ENCODE measurements at regions not wholly inside any gene's neighbourhood (a gene's known extent, or its start where the extent isn't known, plus 50 kb on each side); places are given as distances from the start of the nearest gene placed in this dataset.
"Not testable (repeated sequence)": the region's sequence is repeated elsewhere in the genome, so short reads cannot be mapped to it uniquely, and the experiment has no call there.

GRCh38 chr3:20370273-20371063, 184.5 kb upstream of the SGO1 start:
- not testable (repeated sequence) for DNase-seq, H3K27me3 Mint-ChIP-seq, H3K36me3 Mint-ChIP-seq, H3K27ac Mint-ChIP-seq, H3K4me1 Mint-ChIP-seq, H3K9me3 Mint-ChIP-seq, H3K4me3 Mint-ChIP-seq

- Mint-ChIP-seq H3K27me3 (no peaks in the 10 kb centered on the region), H3K9me3 (peaks cover 7% of the 10 kb centered on the region), H3K27ac (no peak overlapping the region), H3K4me3 (no peak overlapping the region), H3K36me3 (peaks cover 23% of the 10 kb centered on the region), H3K4me1 (no peaks in the 10 kb centered on the region)
- no peak for DNase-seq
Observed at GRCh38 chr3:20361000-20361399, 175.0 kb upstream of the SGO1 start.

DNA sequence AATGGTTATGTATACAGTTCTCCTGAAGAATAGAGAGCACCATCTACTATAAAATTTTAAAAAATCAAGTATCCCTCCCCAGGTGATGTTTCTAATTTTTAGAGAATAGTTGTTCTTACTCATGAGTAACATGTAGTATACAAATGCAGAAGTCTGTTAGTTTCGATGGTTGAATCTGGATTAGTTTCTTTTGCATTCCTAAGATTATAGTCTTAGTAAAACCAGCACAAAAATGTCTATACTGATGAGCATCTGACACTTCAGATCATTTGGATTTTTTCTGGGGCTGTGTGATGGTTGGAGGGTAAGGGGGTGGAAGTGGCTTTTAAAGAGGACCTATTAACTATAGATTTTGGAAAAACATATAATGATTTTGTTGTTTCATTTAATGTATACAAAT, 167.3 kb upstream of the SGO1 start:
- DNase-seq: no peak
- H3K9me3 Mint-ChIP-seq: peaks cover 6% of the 10 kb centered on the region
- no peak overlapping the region for H3K27ac Mint-ChIP-seq
- H3K4me1 Mint-ChIP-seq: no peaks in the 10 kb centered on the region
- H3K27me3 Mint-ChIP-seq: no peaks in the 10 kb centered on the region
- H3K4me3 Mint-ChIP-seq: no peak overlapping the region
- peaks cover 14% of the 10 kb centered on the region for H3K36me3 Mint-ChIP-seq

DNA sequence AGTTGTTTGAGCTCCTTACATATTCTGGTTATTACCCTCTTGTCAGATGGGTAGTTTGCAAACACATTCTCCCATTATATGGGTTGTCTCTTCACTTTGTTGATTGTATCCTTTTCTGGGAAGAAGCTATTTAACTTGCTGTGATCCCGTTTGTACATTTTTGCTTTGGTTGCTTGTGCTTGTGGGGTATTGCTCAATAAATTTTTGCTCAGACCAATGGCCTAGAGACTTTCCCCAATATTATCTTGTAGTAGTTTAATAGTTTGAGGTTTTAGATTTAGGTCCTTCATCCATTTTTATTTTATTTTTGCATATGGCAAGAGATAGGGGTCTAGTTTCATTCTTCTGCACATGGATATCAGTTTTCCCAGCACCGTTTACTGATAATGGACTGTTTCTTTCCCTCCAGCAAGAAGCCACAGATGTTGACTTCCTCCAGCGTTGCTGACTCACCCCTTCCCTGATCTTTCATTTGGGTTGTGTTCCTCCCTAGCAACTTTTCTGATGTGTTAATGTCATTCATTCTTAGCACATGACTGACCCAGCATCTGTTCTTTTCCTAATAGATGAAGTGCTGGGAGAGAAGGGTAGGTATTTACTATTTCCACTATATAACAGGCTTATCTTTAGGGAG, 166.7 kb upstream of the SGO1 start:
- DNase-seq: no peak
- Mint-ChIP-seq H3K36me3 (peaks cover 11% of the 10 kb centered on the region), H3K27me3 (no peaks in the 10 kb centered on the region), H3K4me1 (no peaks in the 10 kb centered on the region), H3K9me3 (peaks cover 4% of the 10 kb centered on the region), H3K4me3 (no peak overlapping the region), H3K27ac (no peak overlapping the region)

DNA sequence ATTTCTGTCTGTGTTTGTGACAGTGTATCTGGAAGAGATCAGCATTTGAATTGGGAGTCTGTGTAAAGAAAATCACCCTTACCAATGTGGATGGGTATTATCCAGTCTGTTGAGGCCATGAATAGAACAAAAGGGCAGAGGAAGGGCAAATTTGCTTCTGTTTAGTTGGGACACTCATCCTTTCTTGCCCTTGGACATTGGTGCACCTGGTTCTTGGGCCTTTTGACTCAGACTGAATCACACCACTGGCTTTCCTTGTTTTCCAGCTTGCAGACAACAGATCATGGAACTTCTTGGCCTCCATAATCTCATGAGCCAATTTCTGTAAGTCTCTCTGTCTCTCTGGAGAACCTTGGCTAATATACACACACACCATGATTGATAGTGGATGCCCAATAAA, 164.4 kb upstream of the SGO1 start:
- no peak for DNase-seq
- Mint-ChIP-seq H3K27me3 (no peaks in the 10 kb centered on the region), H3K4me3 (no peak overlapping the region), H3K27ac (no peak overlapping the region), H3K9me3 (no peaks in the 10 kb centered on the region), H3K4me1 (no peaks in the 10 kb centered on the region), H3K36me3 (peaks cover 10% of the 10 kb centered on the region)

DNA sequence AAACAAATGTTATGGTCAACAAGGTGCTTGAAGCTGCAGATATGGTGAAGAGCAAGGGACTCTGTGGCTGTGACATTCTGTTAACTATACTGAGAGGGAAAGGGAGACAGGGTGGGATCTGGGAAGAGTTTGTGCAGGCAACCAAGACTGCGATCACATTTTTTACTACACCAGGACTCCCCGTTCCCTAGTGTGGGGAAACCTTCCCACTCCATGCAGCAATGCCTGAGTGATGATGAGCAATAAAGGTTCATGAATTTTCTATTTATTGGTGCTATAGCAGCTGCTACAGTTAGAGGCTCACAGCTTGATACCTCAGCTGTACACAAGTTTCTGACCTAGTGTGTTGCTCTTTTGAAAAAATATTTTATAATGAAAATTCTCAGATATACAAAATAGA, 160.9 kb upstream of the SGO1 start:
- H3K27ac Mint-ChIP-seq: no peak overlapping the region
- no peak overlapping the region for H3K4me3 Mint-ChIP-seq
- peaks cover 10% of the 10 kb centered on the region for H3K36me3 Mint-ChIP-seq
- H3K27me3 Mint-ChIP-seq: no peaks in the 10 kb centered on the region
- no peaks in the 10 kb centered on the region for H3K4me1 Mint-ChIP-seq
- DNase-seq: no peak
- no peaks in the 10 kb centered on the region for H3K9me3 Mint-ChIP-seq

DNA sequence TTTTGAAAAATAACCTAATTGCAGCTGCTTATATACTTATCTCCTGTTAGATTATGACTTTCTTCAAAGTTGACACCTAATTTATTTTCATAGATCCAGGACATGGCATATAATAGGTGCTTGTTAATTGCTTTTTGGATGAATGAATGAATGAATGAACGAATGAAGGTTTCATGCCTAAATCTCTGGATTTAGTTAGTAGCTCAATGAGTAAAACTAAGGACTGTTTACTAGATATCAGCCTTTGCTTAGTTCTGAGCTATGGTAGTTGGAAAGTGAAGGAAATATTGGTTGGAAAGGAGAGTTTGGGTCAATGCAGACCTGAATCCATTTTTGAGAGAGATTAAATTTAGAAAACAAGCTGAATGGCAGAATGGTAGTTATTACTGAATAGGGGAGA, 160.4 kb upstream of the SGO1 start:
- Mint-ChIP-seq H3K4me3 (no peak overlapping the region), H3K4me1 (no peaks in the 10 kb centered on the region), H3K9me3 (no peaks in the 10 kb centered on the region), H3K27me3 (no peaks in the 10 kb centered on the region), H3K36me3 (peaks cover 10% of the 10 kb centered on the region), H3K27ac (no peak overlapping the region)
- no peak for DNase-seq

- Mint-ChIP-seq H3K9me3 (no peaks in the 10 kb centered on the region), H3K27ac (no peak overlapping the region), H3K4me3 (no peak overlapping the region), H3K4me1 (no peaks in the 10 kb centered on the region), H3K27me3 (no peaks in the 10 kb centered on the region), H3K36me3 (no peaks in the 10 kb centered on the region)
- DNase-seq: no peak
Observed at GRCh38 chr3:20344400-20344959, 158.5 kb upstream of the SGO1 start.

- H3K9me3 Mint-ChIP-seq: no peaks in the 10 kb centered on the region
- DNase-seq: no peak
- no peak overlapping the region for H3K4me3 Mint-ChIP-seq
- H3K36me3 Mint-ChIP-seq: no peaks in the 10 kb centered on the region
- H3K27me3 Mint-ChIP-seq: no peaks in the 10 kb centered on the region
- no peak overlapping the region for H3K27ac Mint-ChIP-seq
- H3K4me1 Mint-ChIP-seq: no peaks in the 10 kb centered on the region
Observed at GRCh38 chr3:20343790-20344189, 157.8 kb upstream of the SGO1 start.

DNA sequence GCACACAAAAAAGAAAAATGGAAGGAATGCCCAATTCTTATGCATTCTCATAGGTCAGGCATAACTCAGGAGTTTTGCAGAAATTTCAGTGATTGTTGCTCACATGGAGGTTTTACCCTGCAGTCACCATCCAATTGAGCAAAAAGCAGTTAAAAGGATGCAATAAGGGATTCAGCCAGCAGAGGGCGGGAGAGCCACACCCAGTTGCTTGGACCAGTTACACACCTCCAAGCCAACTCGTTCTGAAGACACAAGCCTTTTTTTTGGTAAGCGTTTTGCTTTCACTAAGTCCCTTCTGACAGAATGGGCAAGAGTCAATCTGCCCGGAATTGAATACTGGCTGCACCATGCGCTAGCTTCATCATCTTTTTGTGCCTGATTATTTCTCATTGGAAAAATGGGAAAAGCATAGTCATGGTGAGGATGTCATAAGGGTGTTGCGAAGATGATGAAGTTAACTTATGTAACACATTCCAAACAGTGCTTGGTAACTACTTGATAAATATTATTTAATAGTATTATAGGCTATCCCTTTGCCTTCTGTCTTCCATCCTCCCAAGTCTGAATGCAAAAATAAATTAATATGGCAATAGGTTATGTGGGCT, 154.4 kb upstream of the SGO1 start:
- Mint-ChIP-seq H3K4me1 (no peaks in the 10 kb centered on the region), H3K9me3 (no peaks in the 10 kb centered on the region), H3K4me3 (no peak overlapping the region), H3K36me3 (no peaks in the 10 kb centered on the region), H3K27ac (no peak overlapping the region), H3K27me3 (no peaks in the 10 kb centered on the region)
- peak; percentile 47 for DNase-seq

DNA sequence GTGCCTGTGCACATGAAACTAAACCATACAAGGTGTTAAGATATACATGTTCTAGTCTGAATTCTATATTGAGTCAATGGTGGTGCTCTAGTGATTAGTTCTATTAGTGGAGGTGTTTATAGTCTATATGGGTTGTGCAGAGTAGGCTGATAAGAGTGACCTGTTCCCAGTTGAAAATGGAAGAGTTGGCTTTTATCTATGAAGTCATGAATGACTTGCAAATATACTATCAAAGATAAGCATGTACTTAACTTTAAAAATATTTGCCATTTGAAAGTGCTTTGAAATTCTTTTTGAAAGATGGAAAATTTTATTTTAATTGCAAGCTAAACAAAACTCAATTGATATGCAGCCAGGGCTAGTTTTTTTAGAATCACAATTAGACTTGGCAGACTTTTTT, 150.6 kb upstream of the SGO1 start:
- H3K9me3 Mint-ChIP-seq: no peaks in the 10 kb centered on the region
- no peak overlapping the region for H3K4me3 Mint-ChIP-seq
- H3K27me3 Mint-ChIP-seq: no peaks in the 10 kb centered on the region
- H3K36me3 Mint-ChIP-seq: no peaks in the 10 kb centered on the region
- no peak for DNase-seq
- no peak overlapping the region for H3K27ac Mint-ChIP-seq
- no peaks in the 10 kb centered on the region for H3K4me1 Mint-ChIP-seq

GRCh38 chr3:20334842-20335241, 148.8 kb upstream of the SGO1 start:
- Mint-ChIP-seq H3K4me3 (no peak overlapping the region), H3K4me1 (no peaks in the 10 kb centered on the region), H3K9me3 (no peaks in the 10 kb centered on the region), H3K27ac (no peak overlapping the region), H3K27me3 (no peaks in the 10 kb centered on the region), H3K36me3 (no peaks in the 10 kb centered on the region)
- no peak for DNase-seq

GRCh38 chr3:20327889-20328288, 141.9 kb upstream of the SGO1 start:
- no peaks in the 10 kb centered on the region for H3K27me3 Mint-ChIP-seq
- no peak overlapping the region for H3K4me3 Mint-ChIP-seq
- no peaks in the 10 kb centered on the region for H3K36me3 Mint-ChIP-seq
- no peak for DNase-seq
- no peaks in the 10 kb centered on the region for H3K4me1 Mint-ChIP-seq
- H3K27ac Mint-ChIP-seq: no peak overlapping the region
- no peaks in the 10 kb centered on the region for H3K9me3 Mint-ChIP-seq

DNA sequence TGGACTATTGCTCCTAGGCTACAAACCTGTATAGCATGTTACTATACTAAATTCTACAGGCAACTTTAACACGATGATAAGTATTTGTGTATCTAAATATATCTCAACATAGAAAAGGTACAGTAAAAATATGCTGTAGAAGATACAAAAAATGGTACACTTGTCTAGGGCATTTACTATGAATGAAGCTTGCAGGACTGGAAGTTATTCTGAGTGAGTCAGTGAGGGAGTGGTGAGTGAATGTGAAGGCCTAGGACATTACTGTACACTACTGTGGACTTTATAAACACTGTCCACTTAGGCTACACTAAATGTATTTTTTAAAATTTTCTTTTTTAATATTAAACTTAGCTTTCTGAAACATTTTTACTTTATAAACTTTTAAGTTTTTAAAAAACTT, 140.5 kb upstream of the SGO1 start:
- Mint-ChIP-seq H3K36me3 (no peaks in the 10 kb centered on the region), H3K4me3 (no peak overlapping the region), H3K27ac (no peak overlapping the region), H3K9me3 (no peaks in the 10 kb centered on the region), H3K27me3 (no peaks in the 10 kb centered on the region), H3K4me1 (no peaks in the 10 kb centered on the region)
- DNase-seq: no peak

DNA sequence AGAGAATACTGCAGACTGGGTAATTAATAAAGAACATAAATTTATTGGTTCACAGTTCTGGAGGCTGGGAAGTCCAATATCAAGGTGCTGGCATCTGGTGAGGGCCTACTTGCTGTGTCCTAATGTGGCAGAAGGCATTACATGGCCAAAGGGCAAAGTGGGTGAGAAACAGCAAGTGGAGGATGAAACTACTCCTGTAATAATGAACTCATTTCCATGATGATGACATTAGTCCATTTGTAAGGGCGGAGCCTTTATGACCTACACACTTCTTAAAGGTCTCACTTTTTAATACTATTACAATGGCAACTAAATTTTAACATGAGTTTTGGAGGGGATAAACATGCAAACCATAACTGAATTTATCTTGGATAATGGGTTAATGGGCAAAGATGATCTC, 139.6 kb upstream of the SGO1 start:
- Mint-ChIP-seq H3K4me1 (no peaks in the 10 kb centered on the region), H3K27ac (no peak overlapping the region), H3K27me3 (no peaks in the 10 kb centered on the region), H3K9me3 (no peaks in the 10 kb centered on the region), H3K4me3 (no peak overlapping the region), H3K36me3 (no peaks in the 10 kb centered on the region)
- DNase-seq: no peak
